ENCODE measurements at regions not wholly inside any gene's neighbourhood (a gene's known extent, or its start where the extent isn't known, plus 50 kb on each side); places are given as distances from the start of the nearest gene placed in this dataset.

DNA sequence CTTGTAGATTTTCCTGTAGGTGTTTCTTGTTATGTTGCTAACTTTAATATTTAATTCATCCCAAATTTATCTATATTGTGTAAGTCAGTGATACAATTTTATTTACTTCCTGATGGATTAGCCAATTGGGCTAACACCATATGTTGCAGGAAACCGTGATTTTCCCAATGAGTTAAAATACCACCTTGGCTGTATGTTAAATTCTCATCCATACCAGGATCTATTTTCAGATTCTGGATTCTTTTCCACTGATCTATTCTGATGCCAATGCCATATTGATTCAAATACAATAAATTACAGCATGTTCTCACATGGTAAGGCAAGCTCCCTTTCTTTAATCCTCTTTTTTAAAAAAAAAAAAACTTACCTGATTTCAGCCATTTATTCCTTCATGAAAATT lies 85.8 kb upstream of the DNAJC10 start:
- Mint-ChIP-seq H3K4me1 (peaks cover 56% of the 10 kb centered on the region), H3K27ac (no peak overlapping the region), H3K9me3 (no peaks in the 10 kb centered on the region), H3K27me3 (ENCODE audit: insufficient read depth, low read depth, poor library complexity) (no peaks in the 10 kb centered on the region), H3K4me3 (no peak overlapping the region), H3K36me3 (ENCODE audit: low read depth) (no peaks in the 10 kb centered on the region)
- no peak overlapping the region for H3K4me3 ChIP-seq
- H3F3A ChIP-seq (replicated peaks; ENCODE audit: low read depth): no peaks in the 10 kb centered on the region
- H3K79me2 ChIP-seq (replicated peaks; ENCODE audit: insufficient read depth): no peaks in the 10 kb centered on the region
- H3K27ac ChIP-seq (ENCODE audit: low read depth): no peak overlapping the region
- H4K20me1 ChIP-seq (replicated peaks; ENCODE audit: insufficient read depth): no peaks in the 10 kb centered on the region
- no peak overlapping the region for H3K4me2 ChIP-seq
- H3K27me3 ChIP-seq (ENCODE audit: insufficient read depth): no peaks in the 10 kb centered on the region
- DNase-seq (ENCODE audit: low spot score) (no peak), ATAC-seq (no peak)
- no peaks in the 10 kb centered on the region; the same call in 1 of the 2 replicates for H3K9me2 ChIP-seq (ENCODE audit: insufficient read depth)
- H3K36me3 ChIP-seq (ENCODE audit: insufficient read depth): no peaks in the 10 kb centered on the region
- TF ChIP-seq, protein P1, sequence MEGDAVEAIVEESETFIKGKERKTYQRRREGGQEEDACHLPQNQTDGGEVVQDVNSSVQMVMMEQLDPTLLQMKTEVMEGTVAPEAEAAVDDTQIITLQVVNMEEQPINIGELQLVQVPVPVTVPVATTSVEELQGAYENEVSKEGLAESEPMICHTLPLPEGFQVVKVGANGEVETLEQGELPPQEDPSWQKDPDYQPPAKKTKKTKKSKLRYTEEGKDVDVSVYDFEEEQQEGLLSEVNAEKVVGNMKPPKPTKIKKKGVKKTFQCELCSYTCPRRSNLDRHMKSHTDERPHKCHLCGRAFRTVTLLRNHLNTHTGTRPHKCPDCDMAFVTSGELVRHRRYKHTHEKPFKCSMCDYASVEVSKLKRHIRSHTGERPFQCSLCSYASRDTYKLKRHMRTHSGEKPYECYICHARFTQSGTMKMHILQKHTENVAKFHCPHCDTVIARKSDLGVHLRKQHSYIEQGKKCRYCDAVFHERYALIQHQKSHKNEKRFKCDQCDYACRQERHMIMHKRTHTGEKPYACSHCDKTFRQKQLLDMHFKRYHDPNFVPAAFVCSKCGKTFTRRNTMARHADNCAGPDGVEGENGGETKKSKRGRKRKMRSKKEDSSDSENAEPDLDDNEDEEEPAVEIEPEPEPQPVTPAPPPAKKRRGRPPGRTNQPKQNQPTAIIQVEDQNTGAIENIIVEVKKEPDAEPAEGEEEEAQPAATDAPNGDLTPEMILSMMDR (conservative IDR thresholded peaks at IDR 0.05; ENCODE audit: low read depth in 2 of 2): no peak
- TF ChIP-seq STAT1 (IDR thresholded peaks at IDR 0.05; ENCODE audit: unreplicated experiment) (no peak), EZH2phosphoT487 (IDR thresholded peaks at IDR 0.05; ENCODE audit: unreplicated experiment) (no peak), POLR2AphosphoS5 (IDR thresholded peaks at IDR 0.05; ENCODE audit: low read depth) (no peak), CREB1 (CRISPR knock-in tag; IDR thresholded peaks at IDR 0.05; ENCODE audit: low read depth) (no peak), ZNF114 (CRISPR knock-in tag; IDR thresholded peaks at IDR 0.05) (no peak), EZH2 (IDR thresholded peaks at IDR 0.05; ENCODE audit: low read depth, unreplicated experiment) (no peak), JUNB (IDR thresholded peaks at IDR 0.05; ENCODE audit: unreplicated experiment) (no peak), NANOG (IDR thresholded peaks at IDR 0.05; ENCODE audit: borderline replicate concordance) (no peak), ZNF331 (CRISPR knock-in tag; IDR thresholded peaks at IDR 0.05; ENCODE audit: low read depth) (no peak)
- TF ChIP-seq, protein P2, sequence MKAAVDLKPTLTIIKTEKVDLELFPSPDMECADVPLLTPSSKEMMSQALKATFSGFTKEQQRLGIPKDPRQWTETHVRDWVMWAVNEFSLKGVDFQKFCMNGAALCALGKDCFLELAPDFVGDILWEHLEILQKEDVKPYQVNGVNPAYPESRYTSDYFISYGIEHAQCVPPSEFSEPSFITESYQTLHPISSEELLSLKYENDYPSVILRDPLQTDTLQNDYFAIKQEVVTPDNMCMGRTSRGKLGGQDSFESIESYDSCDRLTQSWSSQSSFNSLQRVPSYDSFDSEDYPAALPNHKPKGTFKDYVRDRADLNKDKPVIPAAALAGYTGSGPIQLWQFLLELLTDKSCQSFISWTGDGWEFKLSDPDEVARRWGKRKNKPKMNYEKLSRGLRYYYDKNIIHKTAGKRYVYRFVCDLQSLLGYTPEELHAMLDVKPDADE (IDR thresholded peaks at IDR 0.05): no peak
- TF ChIP-seq, protein P3, sequence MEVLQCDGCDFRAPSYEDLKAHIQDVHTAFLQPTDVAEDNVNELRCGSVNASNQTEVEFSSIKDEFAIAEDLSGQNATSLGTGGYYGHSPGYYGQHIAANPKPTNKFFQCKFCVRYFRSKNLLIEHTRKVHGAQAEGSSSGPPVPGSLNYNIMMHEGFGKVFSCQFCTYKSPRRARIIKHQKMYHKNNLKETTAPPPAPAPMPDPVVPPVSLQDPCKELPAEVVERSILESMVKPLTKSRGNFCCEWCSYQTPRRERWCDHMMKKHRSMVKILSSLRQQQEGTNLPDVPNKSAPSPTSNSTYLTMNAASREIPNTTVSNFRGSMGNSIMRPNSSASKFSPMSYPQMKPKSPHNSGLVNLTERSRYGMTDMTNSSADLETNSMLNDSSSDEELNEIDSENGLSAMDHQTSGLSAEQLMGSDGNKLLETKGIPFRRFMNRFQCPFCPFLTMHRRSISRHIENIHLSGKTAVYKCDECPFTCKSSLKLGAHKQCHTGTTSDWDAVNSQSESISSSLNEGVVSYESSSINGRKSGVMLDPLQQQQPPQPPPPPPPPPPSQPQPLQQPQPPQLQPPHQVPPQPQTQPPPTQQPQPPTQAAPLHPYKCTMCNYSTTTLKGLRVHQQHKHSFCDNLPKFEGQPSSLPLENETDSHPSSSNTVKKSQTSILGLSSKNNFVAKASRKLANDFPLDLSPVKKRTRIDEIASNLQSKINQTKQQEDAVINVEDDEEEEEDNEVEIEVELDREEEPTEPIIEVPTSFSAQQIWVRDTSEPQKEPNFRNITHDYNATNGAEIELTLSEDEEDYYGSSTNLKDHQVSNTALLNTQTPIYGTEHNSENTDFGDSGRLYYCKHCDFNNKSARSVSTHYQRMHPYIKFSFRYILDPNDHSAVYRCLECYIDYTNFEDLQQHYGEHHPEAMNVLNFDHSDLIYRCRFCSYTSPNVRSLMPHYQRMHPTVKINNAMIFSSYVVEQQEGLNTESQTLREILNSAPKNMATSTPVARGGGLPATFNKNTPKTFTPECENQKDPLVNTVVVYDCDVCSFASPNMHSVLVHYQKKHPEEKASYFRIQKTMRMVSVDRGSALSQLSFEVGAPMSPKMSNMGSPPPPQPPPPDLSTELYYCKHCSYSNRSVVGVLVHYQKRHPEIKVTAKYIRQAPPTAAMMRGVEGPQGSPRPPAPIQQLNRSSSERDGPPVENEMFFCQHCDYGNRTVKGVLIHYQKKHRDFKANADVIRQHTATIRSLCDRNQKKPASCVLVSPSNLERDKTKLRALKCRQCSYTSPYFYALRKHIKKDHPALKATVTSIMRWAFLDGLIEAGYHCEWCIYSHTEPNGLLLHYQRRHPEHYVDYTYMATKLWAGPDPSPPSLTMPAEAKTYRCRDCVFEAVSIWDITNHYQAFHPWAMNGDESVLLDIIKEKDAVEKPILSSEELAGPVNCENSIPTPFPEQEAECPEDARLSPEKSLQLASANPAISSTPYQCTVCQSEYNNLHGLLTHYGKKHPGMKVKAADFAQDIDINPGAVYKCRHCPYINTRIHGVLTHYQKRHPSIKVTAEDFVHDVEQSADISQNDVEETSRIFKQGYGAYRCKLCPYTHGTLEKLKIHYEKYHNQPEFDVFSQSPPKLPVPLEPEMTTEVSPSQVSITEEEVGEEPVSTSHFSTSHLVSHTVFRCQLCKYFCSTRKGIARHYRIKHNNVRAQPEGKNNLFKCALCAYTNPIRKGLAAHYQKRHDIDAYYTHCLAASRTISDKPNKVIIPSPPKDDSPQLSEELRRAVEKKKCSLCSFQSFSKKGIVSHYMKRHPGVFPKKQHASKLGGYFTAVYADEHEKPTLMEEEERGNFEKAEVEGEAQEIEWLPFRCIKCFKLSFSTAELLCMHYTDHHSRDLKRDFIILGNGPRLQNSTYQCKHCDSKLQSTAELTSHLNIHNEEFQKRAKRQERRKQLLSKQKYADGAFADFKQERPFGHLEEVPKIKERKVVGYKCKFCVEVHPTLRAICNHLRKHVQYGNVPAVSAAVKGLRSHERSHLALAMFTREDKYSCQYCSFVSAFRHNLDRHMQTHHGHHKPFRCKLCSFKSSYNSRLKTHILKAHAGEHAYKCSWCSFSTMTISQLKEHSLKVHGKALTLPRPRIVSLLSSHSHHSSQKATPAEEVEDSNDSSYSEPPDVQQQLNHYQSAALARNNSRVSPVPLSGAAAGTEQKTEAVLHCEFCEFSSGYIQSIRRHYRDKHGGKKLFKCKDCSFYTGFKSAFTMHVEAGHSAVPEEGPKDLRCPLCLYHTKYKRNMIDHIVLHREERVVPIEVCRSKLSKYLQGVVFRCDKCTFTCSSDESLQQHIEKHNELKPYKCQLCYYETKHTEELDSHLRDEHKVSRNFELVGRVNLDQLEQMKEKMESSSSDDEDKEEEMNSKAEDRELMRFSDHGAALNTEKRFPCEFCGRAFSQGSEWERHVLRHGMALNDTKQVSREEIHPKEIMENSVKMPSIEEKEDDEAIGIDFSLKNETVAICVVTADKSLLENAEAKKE (CRISPR knock-in tag; IDR thresholded peaks at IDR 0.05): no peak
- TF ChIP-seq, protein P4, sequence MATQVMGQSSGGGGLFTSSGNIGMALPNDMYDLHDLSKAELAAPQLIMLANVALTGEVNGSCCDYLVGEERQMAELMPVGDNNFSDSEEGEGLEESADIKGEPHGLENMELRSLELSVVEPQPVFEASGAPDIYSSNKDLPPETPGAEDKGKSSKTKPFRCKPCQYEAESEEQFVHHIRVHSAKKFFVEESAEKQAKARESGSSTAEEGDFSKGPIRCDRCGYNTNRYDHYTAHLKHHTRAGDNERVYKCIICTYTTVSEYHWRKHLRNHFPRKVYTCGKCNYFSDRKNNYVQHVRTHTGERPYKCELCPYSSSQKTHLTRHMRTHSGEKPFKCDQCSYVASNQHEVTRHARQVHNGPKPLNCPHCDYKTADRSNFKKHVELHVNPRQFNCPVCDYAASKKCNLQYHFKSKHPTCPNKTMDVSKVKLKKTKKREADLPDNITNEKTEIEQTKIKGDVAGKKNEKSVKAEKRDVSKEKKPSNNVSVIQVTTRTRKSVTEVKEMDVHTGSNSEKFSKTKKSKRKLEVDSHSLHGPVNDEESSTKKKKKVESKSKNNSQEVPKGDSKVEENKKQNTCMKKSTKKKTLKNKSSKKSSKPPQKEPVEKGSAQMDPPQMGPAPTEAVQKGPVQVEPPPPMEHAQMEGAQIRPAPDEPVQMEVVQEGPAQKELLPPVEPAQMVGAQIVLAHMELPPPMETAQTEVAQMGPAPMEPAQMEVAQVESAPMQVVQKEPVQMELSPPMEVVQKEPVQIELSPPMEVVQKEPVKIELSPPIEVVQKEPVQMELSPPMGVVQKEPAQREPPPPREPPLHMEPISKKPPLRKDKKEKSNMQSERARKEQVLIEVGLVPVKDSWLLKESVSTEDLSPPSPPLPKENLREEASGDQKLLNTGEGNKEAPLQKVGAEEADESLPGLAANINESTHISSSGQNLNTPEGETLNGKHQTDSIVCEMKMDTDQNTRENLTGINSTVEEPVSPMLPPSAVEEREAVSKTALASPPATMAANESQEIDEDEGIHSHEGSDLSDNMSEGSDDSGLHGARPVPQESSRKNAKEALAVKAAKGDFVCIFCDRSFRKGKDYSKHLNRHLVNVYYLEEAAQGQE (IDR thresholded peaks at IDR 0.05; ENCODE audit: unreplicated experiment): no peak
- H2AFZ ChIP-seq: no peak overlapping the region
- peaks cover 61% of the 10 kb centered on the region for H3K4me1 ChIP-seq (ENCODE audit: insufficient read depth)
